HG02852 (cell line): ENCODE measurements at regions not wholly inside any gene's neighbourhood (a gene's known extent, or its start where the extent isn't known, plus 50 kb on each side); places are given as distances from the start of the nearest gene placed in this dataset.
A peak's percentile ranks its signal among the peaks of the same experiment; 100 is the strongest.
"Not testable (repeated sequence)": the region's sequence is repeated elsewhere in the genome, so short reads cannot be mapped to it uniquely, and the experiment has no call there.

Source experiments
- ATAC-seq: cut with Tn5 transposase; IDR thresholded peaks from one replicate; pipeline ENCODE4 v1.9.1; 2021; ENCODE audit warnings: mild to moderate bottlenecking, moderate library complexity; ENCODE audit not compliant: unreplicated experiment

GRCh38 chr16:88226302-88226701, 156.5 kb upstream of the ZNF469 start:
- not testable (repeated sequence) for ATAC-seq

GRCh38 chr16:88227026-88227721, 155.6 kb upstream of the ZNF469 start:
- ATAC-seq, result not testable (repeated sequence)

DNA sequence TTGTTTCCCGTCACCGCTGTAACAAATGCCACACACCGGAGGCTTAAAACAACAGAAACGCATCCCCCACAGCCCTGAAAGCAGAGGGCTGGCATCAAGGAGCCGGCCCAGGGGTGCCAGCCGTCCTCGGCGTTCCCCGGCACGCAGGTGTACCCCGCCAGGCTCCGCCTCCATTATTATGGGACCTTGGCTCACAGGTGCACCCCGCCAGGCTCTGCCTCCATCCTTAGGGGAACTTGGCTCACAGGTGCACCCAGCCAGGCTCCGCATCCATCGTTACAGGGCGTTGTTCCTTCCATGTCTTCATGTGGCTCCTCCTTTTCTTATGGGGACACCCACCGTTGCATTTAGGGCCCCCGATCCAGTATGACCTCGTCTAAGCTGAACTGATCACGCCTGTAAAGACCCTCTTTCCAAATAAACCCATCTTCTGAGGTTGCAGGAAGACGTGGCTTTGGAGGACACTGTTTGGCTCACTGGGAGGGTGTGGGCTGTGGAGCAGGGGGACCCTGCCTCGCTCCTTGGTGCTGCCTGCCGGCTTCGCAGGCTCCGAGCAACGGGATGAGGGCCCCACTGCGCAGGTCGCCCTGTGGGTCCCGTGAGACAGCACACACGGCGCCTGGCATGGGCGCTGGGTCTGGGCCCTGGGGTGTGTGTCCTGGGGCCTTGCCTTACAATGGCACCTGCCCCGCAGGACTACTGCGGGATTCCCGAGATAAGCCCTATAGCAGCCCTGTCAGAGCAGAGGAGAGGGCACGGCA, 154.9 kb upstream of the ZNF469 start:
- ATAC-seq, result not testable (repeated sequence)

DNA sequence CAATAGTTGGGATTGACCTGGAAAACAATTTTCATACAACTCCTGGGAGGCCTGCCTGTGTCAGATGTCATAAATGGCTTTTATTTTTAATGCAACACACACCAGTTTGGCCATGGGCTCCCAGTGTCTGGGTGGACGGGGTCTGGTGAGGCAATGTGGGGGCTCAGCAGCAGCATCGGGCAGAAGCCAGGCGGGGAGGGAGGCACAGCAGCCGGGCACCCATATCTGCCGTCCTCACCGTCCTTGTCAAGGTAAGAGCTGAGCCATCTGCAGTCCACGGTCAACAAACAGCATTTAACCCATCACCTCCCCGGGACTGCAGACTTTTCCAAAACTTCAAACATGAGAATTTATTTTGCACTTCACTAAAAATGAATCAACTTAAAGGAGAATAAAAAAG, 154.0 kb upstream of the ZNF469 start:
- ATAC-seq, result not testable (repeated sequence)

DNA sequence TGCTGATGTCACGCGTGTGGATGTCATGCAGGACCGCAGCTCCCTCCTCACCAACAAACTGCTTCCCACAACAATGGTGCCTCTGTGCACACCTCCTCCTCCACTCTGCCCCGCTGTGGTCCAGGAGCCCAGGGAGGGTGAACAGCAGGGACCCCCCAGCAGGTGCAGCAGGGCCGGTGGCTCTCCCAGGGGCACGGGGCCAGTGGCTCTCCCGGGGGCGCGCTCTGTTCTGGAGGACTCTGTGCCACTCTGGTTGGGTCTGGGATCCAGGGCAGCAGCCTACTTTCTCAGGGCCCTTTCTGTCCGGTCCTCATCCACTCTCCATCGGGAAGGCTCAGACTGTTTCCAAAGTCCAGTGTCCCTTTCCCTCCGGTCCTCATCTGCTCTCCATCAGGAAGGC, 153.0 kb upstream of the ZNF469 start:
- ATAC-seq, result not testable (repeated sequence)

- ATAC-seq, result not testable (repeated sequence)
Observed at GRCh38 chr16:88230276-88230966, 152.3 kb upstream of the ZNF469 start.

DNA sequence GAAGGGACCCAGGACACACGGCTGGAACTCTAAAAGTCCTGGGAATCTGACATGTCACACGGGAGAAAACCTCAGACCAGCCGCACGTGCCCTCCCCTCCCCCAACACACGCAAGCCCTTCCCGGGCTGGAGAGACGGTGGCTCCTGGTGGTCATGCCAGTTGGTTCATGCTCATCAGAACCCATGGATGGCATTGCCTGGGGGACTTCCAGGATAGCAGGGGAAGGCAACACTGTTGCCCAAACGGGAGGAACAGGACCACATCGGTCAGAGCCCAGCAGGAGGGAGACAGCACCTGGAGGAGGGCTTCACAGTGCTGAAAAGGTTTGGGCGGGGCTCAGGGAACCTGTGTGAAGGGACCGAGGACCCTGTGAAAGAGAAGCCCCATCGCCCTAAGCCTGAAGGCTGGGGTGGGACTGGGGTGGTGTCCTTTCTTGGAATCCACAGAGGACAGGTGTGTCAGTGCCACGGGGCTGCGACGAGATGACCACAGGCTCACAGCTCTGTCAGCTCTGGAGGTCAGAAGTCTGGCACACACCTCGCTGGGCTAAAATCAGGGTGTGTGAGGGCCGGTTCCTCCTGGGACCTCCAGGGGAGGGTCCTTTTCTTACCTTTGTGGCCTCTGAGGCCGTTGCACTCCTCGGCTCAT, 151.7 kb upstream of the ZNF469 start:
- ATAC-seq, result not testable (repeated sequence)

DNA sequence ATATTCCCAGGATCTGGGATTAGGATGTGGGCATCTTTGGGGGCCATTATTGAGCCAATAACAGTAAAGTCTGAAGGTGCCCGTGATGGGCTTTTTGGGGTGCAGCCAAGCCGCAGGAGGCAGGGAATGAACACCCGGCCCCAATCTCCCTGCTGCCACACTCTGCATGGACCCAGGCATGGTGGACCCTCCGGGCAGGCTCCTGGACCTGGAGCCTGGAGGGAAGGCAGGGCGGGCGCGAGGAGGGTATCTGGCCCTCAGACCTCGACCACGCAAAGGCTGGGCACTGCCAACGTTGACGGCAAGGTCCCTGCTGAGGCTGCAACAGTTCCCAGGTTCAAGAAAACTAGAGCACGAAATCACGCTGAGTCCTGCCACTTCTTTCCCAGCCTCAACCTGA, 150.9 kb upstream of the ZNF469 start:
- ATAC-seq, result not testable (repeated sequence)

GRCh38 chr16:88232401-88233258, 150.1 kb upstream of the ZNF469 start:
- not testable (repeated sequence) for ATAC-seq

DNA sequence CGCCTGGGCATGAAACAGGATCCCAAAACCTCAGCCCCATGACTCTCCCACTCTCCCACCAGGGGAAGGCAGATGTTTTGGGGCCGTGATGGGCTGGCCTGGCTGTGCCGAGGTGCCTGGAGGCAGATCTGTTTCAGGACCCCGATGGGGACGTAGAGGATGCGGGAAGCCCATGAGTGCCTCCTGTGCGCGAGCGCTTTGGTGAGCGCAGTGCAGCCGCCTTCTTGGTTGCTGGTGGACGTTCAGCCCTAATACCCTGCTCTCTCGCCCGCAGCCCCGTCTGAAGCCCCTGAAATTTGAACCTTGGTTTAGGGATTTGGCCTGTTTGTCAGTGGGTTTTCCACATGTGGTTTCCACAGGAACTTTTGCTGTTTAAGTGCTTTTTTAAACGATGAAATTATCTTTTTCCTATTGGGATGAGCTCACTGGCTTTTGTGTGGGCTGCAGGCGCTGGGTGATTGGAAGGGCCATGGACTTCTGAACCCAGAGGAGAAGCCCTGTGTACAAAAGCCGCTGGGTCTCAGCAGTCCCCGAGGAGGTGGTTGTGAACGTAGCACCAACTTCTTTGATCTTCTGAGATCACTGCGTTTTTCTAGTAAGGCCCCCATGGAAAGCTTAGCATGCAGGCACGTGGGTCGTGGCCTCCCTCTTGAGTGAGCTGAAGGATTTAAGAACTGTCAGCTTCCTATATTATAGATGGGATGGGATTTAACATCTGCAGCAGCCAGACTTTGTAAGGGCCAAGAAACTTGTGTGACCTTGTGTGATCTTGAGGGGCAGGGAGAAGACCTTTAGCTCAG, 148.9 kb upstream of the ZNF469 start:
- not testable (repeated sequence) for ATAC-seq

DNA sequence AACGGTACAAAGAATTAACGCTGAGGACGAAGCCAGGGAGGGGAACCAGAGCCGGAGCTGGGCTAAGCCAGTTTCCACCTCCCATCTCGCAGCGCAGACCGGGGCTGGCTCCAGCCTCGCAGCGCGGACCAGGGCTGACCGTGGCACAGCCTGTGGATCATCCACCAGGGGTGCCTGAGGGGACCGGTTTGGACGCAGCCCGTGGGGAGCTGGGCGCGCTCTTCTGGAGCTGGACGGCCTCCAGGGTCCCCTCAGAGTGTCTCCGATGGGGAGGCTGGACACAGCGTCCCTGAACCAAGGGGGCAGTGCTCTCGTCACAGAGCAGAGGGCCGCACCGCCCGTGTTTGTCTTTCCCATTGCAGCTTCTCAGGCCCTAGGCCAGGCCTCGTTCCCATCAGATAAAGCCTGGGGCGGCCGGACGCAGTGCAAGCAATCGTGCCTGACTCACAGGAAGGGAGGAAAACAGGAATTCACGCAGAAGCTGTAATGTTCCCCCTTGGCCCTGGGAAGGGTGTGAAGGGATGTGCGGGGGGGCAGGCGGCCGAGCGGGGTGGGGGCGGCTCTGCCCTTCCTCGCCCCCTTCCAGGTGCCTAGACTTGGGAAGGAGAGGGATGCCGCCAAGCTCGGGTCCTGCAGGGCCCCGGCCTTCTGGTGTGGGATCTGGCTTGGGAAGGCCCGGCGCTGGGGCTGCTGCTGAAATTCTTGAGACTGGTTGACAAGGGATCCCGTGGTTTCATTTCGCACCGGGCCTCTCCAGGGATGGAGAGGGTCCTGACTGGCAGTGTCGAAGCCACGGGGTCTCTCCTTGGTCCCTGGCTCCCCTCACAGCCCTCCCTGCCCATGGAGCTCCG, 148.1 kb upstream of the ZNF469 start:
- ATAC-seq, result not testable (repeated sequence)

GRCh38 chr16:88235691-88236090, 147.1 kb upstream of the ZNF469 start:
- ATAC-seq, result not testable (repeated sequence)

DNA sequence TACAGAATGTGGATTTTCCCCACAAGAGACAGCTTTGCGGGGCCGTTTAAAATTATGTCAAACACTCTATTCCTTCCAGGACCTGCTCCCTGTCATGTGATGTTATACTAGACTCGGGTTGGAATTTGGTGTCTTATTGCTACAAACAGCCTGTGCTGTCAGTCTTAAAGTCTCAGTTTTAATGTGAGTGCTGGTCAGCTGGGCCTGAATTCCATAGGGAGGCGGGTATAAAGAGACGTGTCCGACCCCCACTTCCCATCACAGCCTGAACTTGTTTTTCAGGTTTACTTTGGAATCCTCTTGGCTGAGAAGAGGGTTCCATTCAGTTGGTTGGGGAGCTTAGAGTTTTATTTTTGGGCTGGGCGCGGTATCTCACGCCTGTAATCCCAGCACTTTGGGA, 146.5 kb upstream of the ZNF469 start:
- not testable (repeated sequence) for ATAC-seq

- ATAC-seq, result not testable (repeated sequence)
Observed at GRCh38 chr16:88237314-88237713, 145.4 kb upstream of the ZNF469 start.

DNA sequence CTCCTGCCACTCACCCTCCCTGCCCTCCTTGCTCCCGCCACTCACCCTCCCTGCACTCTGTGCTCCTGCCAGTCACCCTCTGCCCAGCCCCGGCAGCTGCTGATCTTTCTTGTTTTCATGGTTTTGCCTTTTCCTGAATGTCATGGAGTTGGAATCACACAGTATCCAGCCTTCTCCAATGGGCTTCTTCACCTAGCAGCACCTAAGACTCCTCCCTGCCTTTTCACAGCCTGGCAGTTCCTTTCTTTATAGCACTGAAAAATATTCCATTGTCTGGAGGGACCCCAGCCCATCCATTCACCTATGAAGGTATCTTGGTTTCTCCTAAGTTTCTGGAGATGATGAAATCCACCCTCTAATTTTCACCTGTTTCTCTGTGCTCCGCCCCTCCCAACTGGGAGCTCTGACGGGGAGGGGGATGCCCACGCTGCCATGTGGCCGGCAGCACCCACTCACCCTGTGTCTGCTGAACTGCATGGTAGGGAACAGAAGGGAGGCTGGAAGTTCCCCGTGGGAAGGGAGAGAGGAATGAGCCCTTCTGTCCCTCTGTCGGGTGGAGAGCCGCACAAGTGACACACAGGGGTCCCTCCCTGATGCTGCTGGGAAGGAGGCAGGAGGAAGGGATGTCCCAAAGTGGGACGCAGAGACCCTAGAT, 144.9 kb upstream of the ZNF469 start:
- not testable (repeated sequence) for ATAC-seq

DNA sequence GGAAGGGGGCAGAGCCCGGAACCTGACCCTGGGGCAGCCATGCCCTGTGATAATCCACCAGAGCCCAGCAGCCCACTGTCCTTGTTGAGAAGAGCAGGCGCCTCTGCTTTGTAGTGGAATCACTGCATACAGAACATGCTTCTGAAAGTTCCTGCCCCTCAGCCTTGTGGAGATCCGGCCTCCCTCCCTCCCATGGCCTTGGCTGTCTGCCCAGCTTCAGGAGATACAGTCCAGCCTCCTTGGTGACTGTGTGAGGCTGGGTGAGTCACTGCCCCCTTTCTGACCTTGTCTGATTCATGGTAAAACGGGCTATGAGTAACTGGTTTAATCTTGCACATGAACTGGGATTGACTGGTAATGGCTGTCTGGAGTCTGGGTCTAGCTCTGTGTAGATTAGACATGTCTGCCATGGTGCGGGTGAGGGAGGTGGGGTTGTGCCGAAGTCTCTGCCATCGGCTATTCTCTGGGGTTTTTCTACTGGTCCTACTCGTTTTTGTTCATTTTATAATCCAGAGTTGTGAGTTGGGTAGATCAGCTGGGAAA, 144.0 kb upstream of the ZNF469 start:
- ATAC-seq, result not testable (repeated sequence)

DNA sequence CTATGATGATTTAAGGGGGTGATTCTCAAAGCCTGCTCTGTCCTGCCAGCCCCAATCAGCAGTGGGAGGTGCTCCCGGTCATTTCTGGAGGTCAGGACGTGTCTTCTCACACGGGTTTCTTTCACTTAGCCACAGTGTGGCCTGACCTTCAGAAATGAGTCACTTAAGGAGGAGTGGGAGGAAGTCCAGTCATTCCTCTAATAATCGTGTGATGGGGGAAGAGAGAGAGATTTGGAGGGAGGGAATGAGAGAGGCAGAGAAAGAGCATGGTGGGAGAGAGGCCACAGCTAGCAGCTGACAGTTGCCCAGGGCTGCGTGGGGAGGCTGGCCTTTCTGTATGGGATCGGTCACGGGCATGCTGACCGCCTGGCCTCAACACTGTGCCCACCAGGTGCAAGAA, 142.6 kb upstream of the ZNF469 start:
- peak; percentile 54 for ATAC-seq

DNA sequence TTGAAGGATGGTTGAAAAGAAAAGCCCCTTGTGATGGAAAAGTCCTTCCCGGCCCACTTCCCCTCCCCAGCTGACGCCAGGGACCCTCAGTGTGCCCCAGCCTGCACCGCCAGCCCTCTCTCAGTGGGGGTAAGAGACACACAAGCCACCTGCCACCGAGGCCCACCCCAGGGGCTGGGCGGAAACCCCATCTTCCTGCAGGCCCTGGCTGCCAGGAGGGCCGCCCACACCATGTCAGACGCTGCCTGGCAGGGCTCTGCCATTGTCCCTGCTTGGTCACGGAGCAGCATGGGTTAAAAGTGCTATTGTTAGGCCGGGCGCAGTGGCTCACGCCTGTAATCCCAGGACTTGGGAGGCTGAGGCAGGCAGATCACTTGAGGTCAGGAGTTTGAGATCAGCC, 142.0 kb upstream of the ZNF469 start:
- not testable (repeated sequence) for ATAC-seq
